NCI-H2196 (cell line): ENCODE measurements at regions not wholly inside any gene's neighbourhood (a gene's known extent, or its start where the extent isn't known, plus 50 kb on each side); places are given as distances from the start of the nearest gene placed in this dataset.

Source experiments
- DNase-seq: peaks from one replicate; lab custom pipeline; 2025; ENCODE audit not compliant: unreplicated experiment; lab: John Stamatoyannopoulos, UW

GRCh38 chr3:160129459-160130061 lies 95.7 kb upstream of the C3orf80 start:
- no peak for DNase-seq

GRCh38 chr3:160130071-160130470 lies 95.2 kb upstream of the C3orf80 start:
- DNase-seq: no peak

- no peak for DNase-seq
Observed at GRCh38 chr3:160130950-160131349, 94.3 kb upstream of the C3orf80 start.

GRCh38 chr3:160132226-160132625 lies 93.0 kb upstream of the C3orf80 start:
- DNase-seq: no peak

- no peak for DNase-seq
Observed at GRCh38 chr3:160133757-160134156, 91.5 kb upstream of the C3orf80 start.

- DNase-seq: no peak
Observed at GRCh38 chr3:160134454-160134853, 90.8 kb upstream of the C3orf80 start.

GRCh38 chr3:160134964-160135363 lies 90.3 kb upstream of the C3orf80 start:
- DNase-seq: no peak

- no peak for DNase-seq
Observed at GRCh38 chr3:160135851-160136250, 89.4 kb upstream of the C3orf80 start.

- no peak for DNase-seq
Observed at GRCh38 chr3:160136421-160136820, 88.8 kb upstream of the C3orf80 start.

- no peak for DNase-seq
Observed at GRCh38 chr3:160139291-160139690, 85.9 kb upstream of the C3orf80 start.

GRCh38 chr3:160140756-160141155 lies 84.5 kb upstream of the C3orf80 start:
- no peak for DNase-seq

- no peak for DNase-seq
Observed at GRCh38 chr3:160141485-160142185, 83.6 kb upstream of the C3orf80 start.

GRCh38 chr3:160143482-160143881 lies 81.7 kb upstream of the C3orf80 start:
- DNase-seq: no peak

- DNase-seq: no peak
Observed at GRCh38 chr3:160150066-160150465, 75.2 kb upstream of the C3orf80 start.

- DNase-seq: no peak
Observed at GRCh38 chr3:160150525-160150924, 74.7 kb upstream of the C3orf80 start.

GRCh38 chr3:160152638-160153037 lies 72.6 kb upstream of the C3orf80 start:
- DNase-seq: no peak

- no peak for DNase-seq
Observed at GRCh38 chr3:160154033-160154432, 71.2 kb upstream of the C3orf80 start.

GRCh38 chr3:160154596-160154995 lies 70.6 kb upstream of the C3orf80 start:
- no peak for DNase-seq

- DNase-seq: no peak
Observed at GRCh38 chr3:160157321-160157720, 67.9 kb upstream of the C3orf80 start.

- no peak for DNase-seq
Observed at GRCh38 chr3:160159341-160159740, 65.9 kb upstream of the C3orf80 start.

- DNase-seq: no peak
Observed at GRCh38 chr3:160159806-160160205, 65.4 kb upstream of the C3orf80 start.

- no peak for DNase-seq
Observed at GRCh38 chr3:160161921-160162320, 63.3 kb upstream of the C3orf80 start.

- no peak for DNase-seq
Observed at GRCh38 chr3:160162440-160162839, 62.8 kb upstream of the C3orf80 start.
